Astrocyte (in vitro differentiated cells and primary cell): ENCODE measurements at regions not wholly inside any gene's neighbourhood (a gene's known extent, or its start where the extent isn't known, plus 50 kb on each side); places are given as distances from the start of the nearest gene placed in this dataset.

Experiments used
- DNase-seq: peaks from one replicate; pipeline ENCODE4 v3.0.0-alpha.2; 2010; ENCODE audit warnings: low read depth
- FAIRE-seq: peaks from 2 replicates; lab custom pipeline; 2011; peaks lifted over from hg19 to GRCh38; lab: Jason Lieb, UNC
- H2AFZ ChIP-seq: 2 replicates; pipeline ENCODE4 v1.6.0; 2012; ENCODE audit warnings: low read depth, low read length, inconsistent platforms
- H3K27ac ChIP-seq: 2 replicates; pipeline ENCODE4 v1.5.1; 2011; ENCODE audit warnings: low read depth, low read length, inconsistent platforms
- H3K27me3 ChIP-seq: 2 replicates; pipeline ENCODE4 v1.6.0; 2011; ENCODE audit warnings: low read length, inconsistent platforms; ENCODE audit not compliant: insufficient read depth
- H3K36me3 ChIP-seq: 2 replicates; pipeline ENCODE4 v1.5.1; 2011; ENCODE audit warnings: low read length, inconsistent platforms; ENCODE audit not compliant: insufficient read depth
- H3K4me1 ChIP-seq: 2 replicates; pipeline ENCODE4 v1.5.1; 2011; ENCODE audit warnings: low read length, inconsistent platforms; ENCODE audit not compliant: insufficient read depth
- H3K4me2 ChIP-seq: 2 replicates; pipeline ENCODE4 v1.6.0; 2012; ENCODE audit warnings: low read length, inconsistent platforms
- H3K4me3 ChIP-seq: 2 replicates; pipeline ENCODE4 v1.5.1; 2011; ENCODE audit warnings: low read depth, mild to moderate bottlenecking, low read length, inconsistent platforms; ENCODE audit not compliant: insufficient read depth
- H3K79me2 ChIP-seq: 2 replicates; pipeline ENCODE4 v1.6.0; 2012; ENCODE audit warnings: mild to moderate bottlenecking, low read length, inconsistent platforms; ENCODE audit not compliant: insufficient read depth
- H3K9ac ChIP-seq: 2 replicates; pipeline ENCODE4 v1.6.0; 2012; ENCODE audit warnings: mild to moderate bottlenecking, low read length, inconsistent platforms
- H3K9me3 ChIP-seq: 2 replicates; pipeline ENCODE4 v1.5.1; 2012; ENCODE audit warnings: low read depth, mild to moderate bottlenecking, low read length, inconsistent platforms; ENCODE audit not compliant: insufficient read depth
- H4K20me1 ChIP-seq: 2 replicates; pipeline ENCODE4 v1.6.0; 2012; ENCODE audit warnings: low read length, inconsistent platforms; ENCODE audit not compliant: insufficient read depth
- H3K27ac Mint-ChIP-seq: one replicate; pipeline ENCODE4 v1.8.0; 2021; ENCODE audit warnings: mild to moderate bottlenecking, mixed read lengths; ENCODE audit not compliant: unreplicated experiment
- H3K27me3 Mint-ChIP-seq: one replicate; pipeline ENCODE4 v1.8.0; 2021; ENCODE audit warnings: low read depth, mixed read lengths; ENCODE audit not compliant: unreplicated experiment
- H3K36me3 Mint-ChIP-seq: one replicate; pipeline ENCODE4 v1.8.0; 2021; ENCODE audit warnings: low read depth, mixed read lengths; ENCODE audit not compliant: unreplicated experiment
- H3K4me1 Mint-ChIP-seq: one replicate; pipeline ENCODE4 v1.8.0; 2021; ENCODE audit warnings: low read depth, mixed read lengths; ENCODE audit not compliant: unreplicated experiment
- H3K4me3 Mint-ChIP-seq: one replicate; pipeline ENCODE4 v1.8.0; 2021; ENCODE audit warnings: mild to moderate bottlenecking, moderate library complexity, mixed read lengths; ENCODE audit not compliant: unreplicated experiment
- H3K9me3 Mint-ChIP-seq: one replicate; pipeline ENCODE4 v1.8.0; 2021; ENCODE audit warnings: mild to moderate bottlenecking, mixed read lengths; ENCODE audit not compliant: unreplicated experiment
- EZH2 ChIP-seq: IDR thresholded peaks from 2 replicates; pipeline ENCODE4 v1.6.1; 2012; ENCODE audit warnings: mild to moderate bottlenecking, low read length, inconsistent platforms; ENCODE audit not compliant: insufficient read depth
- TF ChIP-seq, protein P1 (sequence below): IDR thresholded peaks from 2 replicates; pipeline ENCODE4 v1.5.1; 2011; ENCODE audit warnings: low read depth, mild to moderate bottlenecking, inconsistent platforms, low read length, moderate library complexity; ENCODE audit not compliant: insufficient read depth

- no peaks in the 10 kb centered on the region for H3K79me2 ChIP-seq
- Mint-ChIP-seq H3K27me3 (no peaks in the 10 kb centered on the region), H3K4me3 (no peak overlapping the region), H3K4me1 (peaks cover 49% of the 10 kb centered on the region), H3K36me3 (no peaks in the 10 kb centered on the region), H3K9me3 (no peaks in the 10 kb centered on the region), H3K27ac (peak overlapping the region; percentile 80)
- no peaks in the 10 kb centered on the region for H4K20me1 ChIP-seq
- H3K36me3 ChIP-seq = no peaks in the 10 kb centered on the region
- FAIRE-seq = no peak
- peak overlapping the region; percentile 74 for H3K9ac ChIP-seq
- H3K4me2 ChIP-seq = peak overlapping the region; percentile 24
- H2AFZ ChIP-seq = peak overlapping the region; percentile 60
- no peaks in the 10 kb centered on the region for H3K9me3 ChIP-seq
- peaks cover 36% of the 10 kb centered on the region for H3K4me1 ChIP-seq
- no peaks in the 10 kb centered on the region for H3K27me3 ChIP-seq
- H3K27ac ChIP-seq = peak overlapping the region; percentile 87
- DNase-seq = no peak
- H3K4me3 ChIP-seq = no peak overlapping the region
- no peak for TF ChIP-seq EZH2
- TF ChIP-seq, protein P1, sequence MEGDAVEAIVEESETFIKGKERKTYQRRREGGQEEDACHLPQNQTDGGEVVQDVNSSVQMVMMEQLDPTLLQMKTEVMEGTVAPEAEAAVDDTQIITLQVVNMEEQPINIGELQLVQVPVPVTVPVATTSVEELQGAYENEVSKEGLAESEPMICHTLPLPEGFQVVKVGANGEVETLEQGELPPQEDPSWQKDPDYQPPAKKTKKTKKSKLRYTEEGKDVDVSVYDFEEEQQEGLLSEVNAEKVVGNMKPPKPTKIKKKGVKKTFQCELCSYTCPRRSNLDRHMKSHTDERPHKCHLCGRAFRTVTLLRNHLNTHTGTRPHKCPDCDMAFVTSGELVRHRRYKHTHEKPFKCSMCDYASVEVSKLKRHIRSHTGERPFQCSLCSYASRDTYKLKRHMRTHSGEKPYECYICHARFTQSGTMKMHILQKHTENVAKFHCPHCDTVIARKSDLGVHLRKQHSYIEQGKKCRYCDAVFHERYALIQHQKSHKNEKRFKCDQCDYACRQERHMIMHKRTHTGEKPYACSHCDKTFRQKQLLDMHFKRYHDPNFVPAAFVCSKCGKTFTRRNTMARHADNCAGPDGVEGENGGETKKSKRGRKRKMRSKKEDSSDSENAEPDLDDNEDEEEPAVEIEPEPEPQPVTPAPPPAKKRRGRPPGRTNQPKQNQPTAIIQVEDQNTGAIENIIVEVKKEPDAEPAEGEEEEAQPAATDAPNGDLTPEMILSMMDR = no peak
Observed at GRCh38 chr20:53751620-53752318, 158.1 kb upstream of the ZNF217 start.

- Histone ChIP-seq H3K27ac (peak overlapping the region; percentile 87), H2AFZ (peak overlapping the region; percentile 60), H3K9me3 (no peaks in the 10 kb centered on the region), H4K20me1 (no peaks in the 10 kb centered on the region), H3K4me3 (no peak overlapping the region), H3K36me3 (no peaks in the 10 kb centered on the region), H3K79me2 (no peaks in the 10 kb centered on the region), H3K4me1 (peaks cover 36% of the 10 kb centered on the region), H3K27me3 (no peaks in the 10 kb centered on the region), H3K9ac (peak overlapping the region; percentile 74), H3K4me2 (peak overlapping the region; percentile 24)
- H3K27ac Mint-ChIP-seq = peak overlapping the region; percentile 80
- FAIRE-seq (no peak), DNase-seq (peak; percentile 86)
- peaks cover 49% of the 10 kb centered on the region for H3K4me1 Mint-ChIP-seq
- H3K4me3 Mint-ChIP-seq = no peak overlapping the region
- no peak for TF ChIP-seq EZH2
- TF ChIP-seq, protein P1 = no peak
- no peaks in the 10 kb centered on the region for H3K9me3 Mint-ChIP-seq
- no peaks in the 10 kb centered on the region for H3K36me3 Mint-ChIP-seq
- no peaks in the 10 kb centered on the region for H3K27me3 Mint-ChIP-seq
Observed at GRCh38 chr20:53750827-53751619, 157.4 kb upstream of the ZNF217 start.
